Mononuclear cell (primary cell): ENCODE measurements at regions not wholly inside any gene's neighbourhood (a gene's known extent, or its start where the extent isn't known, plus 50 kb on each side); places are given as distances from the start of the nearest gene placed in this dataset.
"Not testable (repeated sequence)": the region's sequence is repeated elsewhere in the genome, so short reads cannot be mapped to it uniquely, and the experiment has no call there.

Source experiments
- H3K27me3 ChIP-seq: 2 replicates; pipeline ENCODE4 v1.6.0; 2011; ENCODE audit warnings: low read length, control low read depth; ENCODE audit not compliant: insufficient read depth
- H3K4me1 ChIP-seq: 2 replicates; pipeline ENCODE4 v1.5.1; 2011; ENCODE audit warnings: mild to moderate bottlenecking, low read length, control low read depth; ENCODE audit not compliant: insufficient read depth
- H3K4me3 ChIP-seq: 2 replicates; pipeline ENCODE4 v1.5.1; 2011; ENCODE audit warnings: mild to moderate bottlenecking, low read length, moderate library complexity
- H3K9me3 ChIP-seq: 2 replicates; pipeline ENCODE4 v1.5.1; 2011; ENCODE audit warnings: low read depth, mild to moderate bottlenecking, control low read depth, low read length

DNA sequence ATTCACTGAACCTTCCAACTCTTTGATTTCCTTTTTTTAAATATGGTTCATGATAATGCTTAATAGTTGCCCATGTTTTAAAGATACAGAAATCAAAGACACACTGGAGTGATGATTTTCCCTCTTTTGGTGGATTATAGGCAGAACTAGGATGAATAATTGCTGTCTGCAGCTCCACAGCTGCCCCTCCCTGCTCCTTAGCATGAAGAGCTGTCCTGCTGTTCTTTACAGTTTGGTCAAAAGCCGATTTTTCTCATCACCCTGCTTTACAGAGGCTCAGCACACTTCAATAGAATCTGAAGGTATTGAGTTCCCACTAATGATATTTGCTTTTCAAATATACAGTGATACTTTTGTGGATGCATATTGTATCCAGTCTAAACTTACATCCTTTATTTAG lies 202.6 kb downstream of the AASDHPPT start:
- Histone ChIP-seq H3K4me3 (no peak overlapping the region), H3K4me1 (no peaks in the 10 kb centered on the region), H3K9me3 (no peaks in the 10 kb centered on the region), H3K27me3 (no peaks in the 10 kb centered on the region)

DNA sequence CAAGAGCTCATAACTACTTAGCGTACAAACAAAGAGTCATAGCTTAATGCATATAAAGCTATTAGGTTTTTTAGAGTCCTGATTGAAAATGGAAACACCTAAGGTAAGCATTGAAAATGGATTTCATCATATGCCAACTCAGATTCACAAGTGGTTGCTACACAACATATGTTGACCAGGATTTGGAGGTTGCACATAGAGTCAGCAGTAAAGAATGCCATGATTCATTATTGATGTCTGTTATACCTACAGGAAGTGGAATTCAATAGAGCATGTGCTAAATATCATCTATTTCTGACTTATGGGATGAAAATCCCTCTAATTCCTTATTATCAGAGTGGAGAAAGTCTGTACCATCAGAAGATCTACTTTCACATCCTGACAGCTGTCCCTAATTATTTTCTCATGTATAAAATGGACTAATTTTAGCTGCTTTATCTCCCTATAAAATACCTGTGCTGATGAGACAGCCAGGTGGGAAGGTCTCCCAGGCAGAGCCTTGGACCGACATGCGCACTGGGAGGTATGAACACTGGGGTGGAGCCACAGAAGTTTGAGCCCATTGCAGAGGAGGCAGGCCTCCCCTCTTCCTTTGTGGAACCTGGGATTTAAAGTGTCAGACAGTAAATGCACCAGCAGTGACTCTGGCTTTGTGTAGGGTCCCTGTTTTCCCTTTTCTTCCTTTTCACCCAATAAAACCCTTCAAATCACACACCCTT lies 204.2 kb downstream of the AASDHPPT start:
- H3K4me3 ChIP-seq: no peak overlapping the region
- no peaks in the 10 kb centered on the region for H3K27me3 ChIP-seq

GRCh38 chr11:106286881-106287504 lies 209.5 kb downstream of the AASDHPPT start:
- H3K4me1 ChIP-seq: no peaks in the 10 kb centered on the region
- no peaks in the 10 kb centered on the region for H3K27me3 ChIP-seq
- no peak overlapping the region for H3K4me3 ChIP-seq
- H3K9me3 ChIP-seq: no peaks in the 10 kb centered on the region

More for the DNA sequence above, 204.2 kb downstream of the AASDHPPT start:
- Histone ChIP-seq H3K9me3 (no peaks in the 10 kb centered on the region), H3K4me1 (no peaks in the 10 kb centered on the region)

GRCh38 chr11:106288057-106288456 lies 210.6 kb downstream of the AASDHPPT start:
- Histone ChIP-seq H3K4me1 (no peaks in the 10 kb centered on the region), H3K9me3 (no peaks in the 10 kb centered on the region), H3K27me3 (no peaks in the 10 kb centered on the region), H3K4me3 (no peak overlapping the region)

DNA sequence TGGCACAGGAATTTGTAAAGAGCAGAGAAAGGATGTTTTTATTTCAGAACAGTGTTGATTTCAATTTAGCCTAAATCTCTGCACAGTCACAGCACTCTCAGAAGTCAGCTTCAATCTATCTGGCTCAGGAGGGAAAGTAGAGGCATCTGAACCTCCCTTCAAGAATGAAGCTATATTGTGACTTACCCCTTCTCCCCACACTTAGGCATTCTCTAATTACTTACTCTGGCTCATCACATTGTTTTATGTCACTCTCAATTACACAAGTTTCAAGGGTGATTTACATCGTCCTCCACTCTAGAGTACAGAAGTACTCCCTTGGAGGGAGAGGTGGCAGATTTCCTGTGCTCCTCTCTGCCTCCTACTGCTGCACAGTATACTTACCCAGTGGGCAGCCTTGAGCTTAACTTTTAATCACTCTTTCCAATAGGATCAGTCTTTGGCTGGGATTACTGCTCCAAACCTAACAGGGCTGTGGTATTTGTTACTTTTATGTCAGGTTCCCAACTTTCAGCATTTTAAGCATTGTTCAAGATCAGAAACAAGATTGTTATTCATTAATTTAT lies 211.4 kb downstream of the AASDHPPT start:
- no peak overlapping the region for H3K4me3 ChIP-seq
- H3K27me3 ChIP-seq: no peaks in the 10 kb centered on the region
- H3K4me1 ChIP-seq: no peaks in the 10 kb centered on the region
- H3K9me3 ChIP-seq: no peaks in the 10 kb centered on the region

DNA sequence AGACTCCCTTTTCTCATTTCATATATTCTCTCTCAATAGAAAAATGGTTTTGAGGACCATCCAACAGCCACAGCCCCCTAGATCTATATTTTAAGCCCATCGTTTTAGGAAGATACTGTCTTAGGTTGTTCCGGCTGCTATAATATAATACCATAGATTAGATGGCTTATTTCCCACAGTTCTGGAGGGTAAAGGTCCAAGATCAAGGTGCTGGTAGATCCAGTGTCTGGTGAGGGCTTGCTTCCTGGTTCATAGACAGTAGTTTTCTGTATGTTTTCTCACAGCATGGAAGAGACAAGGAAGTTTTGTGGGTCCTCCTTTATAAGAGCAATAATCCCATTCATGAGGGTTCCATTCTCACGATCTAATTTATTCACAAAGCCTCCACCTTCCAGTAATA lies 215.1 kb downstream of the AASDHPPT start:
- no peaks in the 10 kb centered on the region for H3K27me3 ChIP-seq
- no peaks in the 10 kb centered on the region for H3K9me3 ChIP-seq
- no peaks in the 10 kb centered on the region for H3K4me1 ChIP-seq
- H3K4me3 ChIP-seq: no peak overlapping the region

DNA sequence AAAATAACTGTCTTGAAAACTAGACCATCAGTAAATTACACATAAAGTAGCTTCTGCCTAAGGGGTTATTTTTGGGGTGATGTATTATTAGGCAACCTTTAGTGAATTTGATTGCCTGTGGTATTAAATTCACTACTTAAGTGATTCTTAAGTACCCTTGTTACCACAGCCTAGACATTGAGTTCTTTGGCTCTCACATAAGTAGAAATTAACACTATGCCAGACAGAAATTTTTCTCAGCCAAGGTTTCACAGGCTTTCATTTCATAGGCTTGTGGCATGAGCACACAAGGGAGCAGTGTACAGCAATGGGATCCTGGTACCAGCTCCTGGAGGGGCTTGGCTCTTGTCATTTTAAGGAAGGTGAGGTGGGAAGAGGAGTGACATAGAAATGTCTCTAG lies 218.5 kb downstream of the AASDHPPT start:
- Histone ChIP-seq H3K4me1 (no peaks in the 10 kb centered on the region), H3K9me3 (no peaks in the 10 kb centered on the region), H3K4me3 (no peak overlapping the region), H3K27me3 (no peaks in the 10 kb centered on the region)

DNA sequence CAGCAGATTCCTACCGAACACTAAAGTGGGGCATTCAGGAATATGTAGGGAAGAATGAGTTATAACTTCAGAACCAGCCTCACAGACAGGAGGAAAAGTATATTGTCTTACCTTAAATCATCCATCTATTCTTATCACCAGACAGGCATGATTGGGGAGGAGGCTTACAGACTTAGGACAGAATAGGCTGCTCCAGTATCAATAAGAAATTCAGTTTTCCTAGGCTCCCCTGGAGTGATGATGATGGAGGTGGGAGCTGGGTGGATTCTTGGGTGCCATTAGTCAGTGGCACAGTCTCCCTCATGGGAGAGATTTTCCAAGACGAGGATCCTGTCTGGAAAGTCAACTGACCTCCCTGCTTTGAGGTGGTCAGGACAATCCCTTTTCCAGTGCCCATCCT lies 225.0 kb downstream of the AASDHPPT start:
- Histone ChIP-seq H3K4me1 (no peaks in the 10 kb centered on the region), H3K27me3 (no peaks in the 10 kb centered on the region), H3K4me3 (no peak overlapping the region), H3K9me3 (peaks cover 11% of the 10 kb centered on the region)

- Histone ChIP-seq H3K4me3 (no peak overlapping the region), H3K27me3 (no peaks in the 10 kb centered on the region), H3K9me3 (peaks cover 11% of the 10 kb centered on the region), H3K4me1 (no peaks in the 10 kb centered on the region)
Observed at GRCh38 chr11:106304274-106304673, 226.8 kb downstream of the AASDHPPT start.

GRCh38 chr11:106305458-106305857 lies 228.0 kb downstream of the AASDHPPT start:
- Histone ChIP-seq H3K9me3 (peaks cover 11% of the 10 kb centered on the region), H3K4me3 (no peak overlapping the region), H3K4me1 (no peaks in the 10 kb centered on the region), H3K27me3 (no peaks in the 10 kb centered on the region)

GRCh38 chr11:106306942-106307341 lies 229.5 kb downstream of the AASDHPPT start:
- Histone ChIP-seq H3K9me3 (peaks cover 8% of the 10 kb centered on the region), H3K4me3 (no peak overlapping the region), H3K27me3 (no peaks in the 10 kb centered on the region), H3K4me1 (no peaks in the 10 kb centered on the region)

DNA sequence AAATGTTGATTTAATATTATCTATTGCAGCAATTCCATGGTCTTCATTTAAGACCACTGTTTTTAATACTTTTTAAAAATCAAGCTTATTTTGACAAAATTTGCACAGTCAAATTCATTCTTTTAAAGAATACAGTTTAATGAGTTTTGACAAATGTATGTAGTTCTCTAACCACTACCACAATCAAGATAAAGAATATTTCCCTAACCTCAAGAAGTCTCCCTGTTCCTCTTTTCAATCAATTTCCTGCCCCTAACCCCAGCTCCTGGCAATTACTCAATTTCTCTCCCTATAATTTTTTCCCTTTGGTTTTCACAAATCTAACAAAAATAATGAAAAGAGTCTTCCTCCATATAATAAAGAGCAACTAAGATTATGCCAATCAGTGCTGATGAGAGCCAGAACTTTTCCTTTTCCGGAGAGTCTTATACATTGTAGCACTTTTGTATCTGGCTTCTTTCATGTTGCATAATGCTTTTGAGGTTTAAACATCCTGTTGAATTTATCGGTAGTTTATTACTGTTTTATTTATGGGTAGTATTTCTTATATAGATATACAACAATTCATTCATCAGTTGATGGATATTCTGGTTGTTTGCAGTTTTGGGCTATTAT lies 231.7 kb downstream of the AASDHPPT start:
- Histone ChIP-seq H3K9me3 (no peaks in the 10 kb centered on the region), H3K4me3 (no peak overlapping the region), H3K27me3 (no peaks in the 10 kb centered on the region), H3K4me1 (no peaks in the 10 kb centered on the region)

GRCh38 chr11:106311531-106312230 lies 234.2 kb downstream of the AASDHPPT start:
- Histone ChIP-seq H3K9me3 (no peaks in the 10 kb centered on the region), H3K4me1 (no peaks in the 10 kb centered on the region), H3K4me3 (no peak overlapping the region), H3K27me3 (no peaks in the 10 kb centered on the region)

- H3K9me3 ChIP-seq, H3K27me3 ChIP-seq, H3K4me1 ChIP-seq, H3K4me3 ChIP-seq: not testable (repeated sequence)
Observed at GRCh38 chr11:106317208-106317773, 239.8 kb downstream of the AASDHPPT start.

- Histone ChIP-seq H3K4me1 (no peaks in the 10 kb centered on the region), H3K27me3 (no peaks in the 10 kb centered on the region), H3K9me3 (no peaks in the 10 kb centered on the region), H3K4me3 (no peak overlapping the region)
Observed at GRCh38 chr11:106321601-106322000, 244.1 kb downstream of the AASDHPPT start.
